HPDE6-E6E7 (cell line): ENCODE measurements at regions not wholly inside any gene's neighbourhood (a gene's known extent, or its start where the extent isn't known, plus 50 kb on each side); places are given as distances from the start of the nearest gene placed in this dataset.
"Not testable (repeated sequence)": the region's sequence is repeated elsewhere in the genome, so short reads cannot be mapped to it uniquely, and the experiment has no call there.

Source experiments
- DNase-seq: peaks from one replicate; pipeline ENCODE4 v3.0.0; 2011; ENCODE audit warnings: missing footprints; ENCODE audit errors: extremely low spot score

GRCh38 chr6:81624453-81624852 is 128.0 kb downstream of the TENT5A start:
- DNase-seq: no peak

- DNase-seq: no peak
These were observed 129.2 kb downstream of the TENT5A start for GRCh38 chr6:81623106-81623759.

GRCh38 chr6:81621816-81622395 is 130.6 kb downstream of the TENT5A start:
- DNase-seq: no peak

- no peak for DNase-seq
These were observed 138.2 kb downstream of the TENT5A start for GRCh38 chr6:81614292-81614691.

GRCh38 chr6:81613606-81614005 is 138.9 kb downstream of the TENT5A start:
- DNase-seq: no peak

GRCh38 chr6:81612136-81612535 is 140.3 kb downstream of the TENT5A start:
- DNase-seq: no peak

GRCh38 chr6:81609736-81610135 is 142.7 kb downstream of the TENT5A start:
- no peak for DNase-seq

- no peak for DNase-seq
These were observed 143.7 kb downstream of the TENT5A start for GRCh38 chr6:81608776-81609175.

- DNase-seq: no peak
These were observed 145.5 kb downstream of the TENT5A start for GRCh38 chr6:81606965-81607381.

GRCh38 chr6:81605526-81605925 is 147.0 kb downstream of the TENT5A start:
- DNase-seq: no peak

GRCh38 chr6:81601918-81602317 is 150.6 kb downstream of the TENT5A start:
- DNase-seq: no peak

GRCh38 chr6:81600488-81600887 is 152.0 kb downstream of the TENT5A start:
- not testable (repeated sequence) for DNase-seq

GRCh38 chr6:81594501-81594900 is 158.0 kb downstream of the TENT5A start:
- DNase-seq: no peak

GRCh38 chr6:81590314-81590691 is 162.2 kb downstream of the TENT5A start:
- DNase-seq: no peak

- no peak for DNase-seq
These were observed 162.8 kb downstream of the TENT5A start for GRCh38 chr6:81589465-81590313.

GRCh38 chr6:81585686-81586085 is 166.8 kb downstream of the TENT5A start:
- not testable (repeated sequence) for DNase-seq

- DNase-seq: not testable (repeated sequence)
These were observed 168.3 kb downstream of the TENT5A start for GRCh38 chr6:81584156-81584555.

GRCh38 chr6:81575442-81575841 is 177.0 kb downstream of the TENT5A start:
- DNase-seq: no peak

- DNase-seq: no peak
These were observed 180.5 kb downstream of the TENT5A start for GRCh38 chr6:81572020-81572419.

- no peak for DNase-seq
These were observed 181.8 kb downstream of the TENT5A start for GRCh38 chr6:81570681-81571080.

GRCh38 chr6:81568973-81569372 is 183.5 kb downstream of the TENT5A start:
- no peak for DNase-seq

GRCh38 chr6:81565071-81565470 is 187.4 kb downstream of the TENT5A start:
- DNase-seq: no peak
